IMR-90 (cell line): ENCODE measurements at regions not wholly inside any gene's neighbourhood (a gene's known extent, or its start where the extent isn't known, plus 50 kb on each side); places are given as distances from the start of the nearest gene placed in this dataset.
"Not testable (repeated sequence)": the region's sequence is repeated elsewhere in the genome, so short reads cannot be mapped to it uniquely, and the experiment has no call there.

Source experiments
- ATAC-seq: fragments of 200-7000 bp; cut with Tn5 transposase; 2 replicates; pipeline ENCODE4 v1.9.1; 2020; ENCODE audit warnings: low read depth, mild to moderate bottlenecking, moderate library complexity
- BruUV-seq: library from RNA; stranded (reverse); fragments of 400-500 nt; replicated peaks from 2 replicates; lab custom pipeline; 2021; lab: Mats Ljungman, UMichigan
- CTCF ChIA-PET: fragments of 300-600 bp; formaldehyde crosslinking; extraction: SDS; loops from one replicate; lab custom pipeline; 2021; ENCODE audit warnings: antibody characterized with exemption; lab: Yijun Ruan, JAX
- POLR2A ChIA-PET: fragments of 300-600 bp; sonication (Branson Sonifier 250); formaldehyde crosslinking; loops from one replicate; lab custom pipeline; 2022; ENCODE audit warnings: antibody characterized with exemption; ENCODE audit not compliant: unreplicated experiment; lab: Charles Lee
- DNase-seq: peaks from one replicate; pipeline ENCODE4 v3.0.0; 2013
- H2AFZ ChIP-seq: replicated peaks from 2 replicates; pipeline ENCODE3; 2013; ENCODE audit warnings: low read length, mild to moderate bottlenecking; ENCODE audit not compliant: poor library complexity
- H2AK5ac ChIP-seq: 2 replicates; pipeline ENCODE4 v1.6.1; 2013; ENCODE audit warnings: low read depth, low read length, inconsistent platforms
- H2AK9ac ChIP-seq: replicated peaks from 2 replicates; pipeline ENCODE3; 2013; ENCODE audit warnings: mild to moderate bottlenecking, low read depth, low read length, moderate library complexity; ENCODE audit not compliant: poor library complexity
- H2BK120ac ChIP-seq: 2 replicates; pipeline ENCODE4 v1.6.1; 2013; ENCODE audit warnings: low read depth, low read length, inconsistent platforms
- H2BK15ac ChIP-seq: 3 replicates; pipeline ENCODE4 v1.6.1; 2013; ENCODE audit warnings: low read depth, low read length, inconsistent platforms
- H2BK20ac ChIP-seq: 2 replicates; pipeline ENCODE4 v1.6.1; 2013; ENCODE audit warnings: low read depth, mild to moderate bottlenecking, inconsistent platforms, low read length, moderate library complexity
- H2BK5ac ChIP-seq: 2 replicates; pipeline ENCODE4 v1.6.1; 2013; ENCODE audit warnings: mild to moderate bottlenecking, low read depth, low read length, inconsistent platforms; ENCODE audit not compliant: poor library complexity, severe bottlenecking
- H3K14ac ChIP-seq: replicated peaks from 2 replicates; pipeline ENCODE4 v1.6.1; 2013; ENCODE audit warnings: low read depth, low read length, inconsistent platforms
- H3K18ac ChIP-seq: 2 replicates; pipeline ENCODE4 v1.6.1; 2013; ENCODE audit warnings: low read depth, low read length, control low read depth
- H3K23ac ChIP-seq: 2 replicates; pipeline ENCODE4 v1.6.1; 2013; ENCODE audit warnings: low read depth, low read length, inconsistent platforms
- H3K27ac ChIP-seq: 2 replicates; pipeline ENCODE4 v1.5.1; 2013; ENCODE audit warnings: mild to moderate bottlenecking, control low read depth, low read length; ENCODE audit not compliant: insufficient read depth
- H3K27me3 ChIP-seq: 2 replicates; pipeline ENCODE4 v1.6.1; 2013; ENCODE audit warnings: low read length; ENCODE audit not compliant: control insufficient read depth, insufficient read depth
- H3K36me3 ChIP-seq: 2 replicates; pipeline ENCODE4 v1.6.1; 2013; ENCODE audit warnings: low read length, mixed read lengths; ENCODE audit not compliant: control insufficient read depth, insufficient read depth
- H3K4ac ChIP-seq: 2 replicates; pipeline ENCODE4 v1.6.1; 2013; ENCODE audit warnings: low read depth, low read length, inconsistent platforms
- H3K4me1 ChIP-seq: 2 replicates; pipeline ENCODE4 v1.6.1; 2013; ENCODE audit warnings: low read length, mixed read lengths; ENCODE audit not compliant: control insufficient read depth, insufficient read depth
- H3K4me2 ChIP-seq: 2 replicates; pipeline ENCODE4 v1.6.1; 2013; ENCODE audit warnings: low read depth, mild to moderate bottlenecking, control low read depth, low read length, moderate library complexity
- H3K4me3 ChIP-seq: 2 replicates; pipeline ENCODE4 v1.5.1; 2013; ENCODE audit warnings: low read depth, mild to moderate bottlenecking, control low read depth, low read length, moderate library complexity; ENCODE audit not compliant: insufficient read depth
- H3K56ac ChIP-seq: 2 replicates; pipeline ENCODE4 v1.6.1; 2013; ENCODE audit warnings: low read length, inconsistent platforms; ENCODE audit not compliant: insufficient read depth; ENCODE audit errors: extremely low read depth
- H3K79me1 ChIP-seq, 2 experiments: 2 replicates each; pipeline ENCODE4 v1.6.1; 2013; ENCODE audit warnings: low read length in 2 of 2, inconsistent platforms in 1 of 2, low read depth in 1 of 2
- H3K9ac ChIP-seq: 2 replicates; pipeline ENCODE4 v1.6.1; 2013; ENCODE audit warnings: low read depth, low read length, control low read depth
- H3K9me1 ChIP-seq: 2 replicates; pipeline ENCODE4 v1.6.1; 2013; ENCODE audit warnings: low read length, inconsistent platforms; ENCODE audit not compliant: insufficient read depth
- H3K9me3 ChIP-seq: 2 replicates; pipeline ENCODE4 v1.6.1; 2013; ENCODE audit warnings: low read length; ENCODE audit not compliant: control insufficient read depth, insufficient read depth
- H4K20me1 ChIP-seq: 2 replicates; pipeline ENCODE4 v1.6.1; 2013; ENCODE audit warnings: low read length, inconsistent platforms; ENCODE audit not compliant: insufficient read depth
- H4K5ac ChIP-seq: 2 replicates; pipeline ENCODE4 v1.6.1; 2013; ENCODE audit warnings: mild to moderate bottlenecking, low read depth, low read length, control low read depth
- H4K8ac ChIP-seq, 2 experiments: 2 replicates each; pipeline ENCODE4 v1.6.1; 2013; ENCODE audit warnings: low read depth in 2 of 2, low read length in 2 of 2, control low read depth in 1 of 2, inconsistent platforms in 1 of 2
- H4K91ac ChIP-seq: 2 replicates; pipeline ENCODE4 v1.6.1; 2013; ENCODE audit warnings: low read depth, low read length, inconsistent platforms; ENCODE audit not compliant: insufficient read depth
- WGBS, 2 experiments: methylation state at CpG; one replicate each; pipeline versions ENCODE4 v1.1.5 to v1.1.7; 2013; ENCODE audit warnings: missing lambda C conversion rate in 2 of 2; ENCODE audit not compliant: insufficient read length in 1 of 2; ENCODE audit errors: extremely low coverage in 2 of 2; 5-methylcytosine and 5-hydroxymethylcytosine counted together
- dilution Hi-C: fragments of 300-500 bp; cut with HindIII; formaldehyde crosslinking; loops from one replicate; pipeline ENCODE4 v1.14.3; 2018; ENCODE audit warnings: low sequenced_read_pairs; ENCODE audit not compliant: unreplicated experiment
- in situ Hi-C: fragments of 300-500 bp; cut with MboI; formaldehyde crosslinking; loops from 3 replicates; pipeline ENCODE4 v1.14.3; 2019; ENCODE audit warnings: low sequenced_read_pairs, inconsistent platforms, mixed read lengths
- intact Hi-C: fragments of 100-400 bp; cut with micrococcal nuclease; formaldehyde crosslinking; loops from 2 replicates; pipeline ENCODE4 v1.10.0; 2022

GRCh38 chr2:40712197-40712894, 260.5 kb upstream of the SLC8A1 start:
- BruUV-seq, CTCF ChIA-PET, intact Hi-C loops, H4K91ac ChIP-seq, H2BK120ac ChIP-seq, H3K9ac ChIP-seq, H3K27ac ChIP-seq, H3K4ac ChIP-seq, H3K27me3 ChIP-seq, H3K56ac ChIP-seq, H3K9me3 ChIP-seq, H3K4me1 ChIP-seq, POLR2A ChIA-PET, H3K18ac ChIP-seq, H2AK5ac ChIP-seq, H3K79me1 ChIP-seq, H4K20me1 ChIP-seq, H3K4me3 ChIP-seq, H2BK5ac ChIP-seq, H3K9me1 ChIP-seq, H3K23ac ChIP-seq, H3K14ac ChIP-seq, H3K36me3 ChIP-seq, H3K4me2 ChIP-seq, H4K5ac ChIP-seq, dilution Hi-C loops, H2BK15ac ChIP-seq, H2AK9ac ChIP-seq, DNase-seq, in situ Hi-C loops: not testable (repeated sequence)
- ATAC-seq: peak; percentile 81
- Histone ChIP-seq H2AFZ (peak overlapping the region; percentile 2), H2BK20ac (0 out of 2 replicates have a peak overlapping the region, but pooled peaks have one; percentile 0), H4K8ac (0 out of 4 replicates have a peak overlapping the region, but pooled peaks of 1 of the 2 experiments have one; percentile 17)
- WGBS, 2 experiments: 80% methylated on average over 1 of the region's 7 CpGs; no CpG with 5 or more reads in 1 of the 2 experiments
